H1 (cell line): ENCODE measurements at regions not wholly inside any gene's neighbourhood (a gene's known extent, or its start where the extent isn't known, plus 50 kb on each side); places are given as distances from the start of the nearest gene placed in this dataset.

ENCODE experiments used
- CTCF ChIA-PET: fragments of 300-600 bp; sonication (Branson Sonifier 250); formaldehyde crosslinking; loops from one replicate; lab custom pipeline; 2021; ENCODE audit not compliant: partially characterized antibody; lab: Charles Lee
- POLR2A ChIA-PET: fragments of 300-600 bp; sonication (Branson Sonifier 250); formaldehyde crosslinking; loops from one replicate; lab custom pipeline; 2021; ENCODE audit warnings: inconsistent platforms; ENCODE audit not compliant: partially characterized antibody; lab: Charles Lee
- DNase-seq, 2 experiments: peaks; one replicate each; pipeline versions ENCODE4 v3.0.0 to v3.0.0-alpha.2; 2010 to 2022; ENCODE audit warnings: low spot score in 2 of 2, low read depth in 1 of 2, mixed read lengths in 1 of 2
- FAIRE-seq: peaks from 2 replicates; lab custom pipeline; 2011; peaks lifted over from hg19 to GRCh38; lab: Jason Lieb, UNC
- H2AFZ ChIP-seq: 2 replicates; pipeline ENCODE4 v1.8.1; 2012; ENCODE audit warnings: low read length, inconsistent platforms
- H2AK5ac ChIP-seq: 2 replicates; pipeline ENCODE4 v1.6.1; 2013; ENCODE audit warnings: low read depth, low read length
- H2BK120ac ChIP-seq: replicated peaks from 2 replicates; pipeline ENCODE3; 2013; ENCODE audit warnings: low read depth, low read length, inconsistent platforms
- H2BK12ac ChIP-seq: 2 replicates; pipeline ENCODE4 v1.6.1; 2013; ENCODE audit warnings: low read depth, low read length
- H2BK15ac ChIP-seq: 2 replicates; pipeline ENCODE4 v1.6.1; 2013; ENCODE audit warnings: low read length
- H2BK20ac ChIP-seq: 2 replicates; pipeline ENCODE4 v1.6.1; 2013; ENCODE audit warnings: low read length
- H2BK5ac ChIP-seq: 2 replicates; pipeline ENCODE4 v1.6.1; 2013; ENCODE audit warnings: low read depth, low read length
- H3K14ac ChIP-seq: 2 replicates; pipeline ENCODE4 v1.6.1; 2013; ENCODE audit warnings: inconsistent platforms; ENCODE audit not compliant: insufficient read length
- H3K18ac ChIP-seq: 2 replicates; pipeline ENCODE4 v1.6.1; 2013; ENCODE audit warnings: low read length; ENCODE audit errors: extremely low read depth
- H3K23ac ChIP-seq: 2 replicates; pipeline ENCODE4 v1.6.1; 2013; ENCODE audit warnings: inconsistent platforms; ENCODE audit not compliant: insufficient read length
- H3K23me2 ChIP-seq: 2 replicates; pipeline ENCODE4 v1.6.1; 2013; ENCODE audit warnings: low read depth, low read length
- H3K27ac ChIP-seq: 2 replicates; pipeline ENCODE4 v1.6.1; 2011; ENCODE audit warnings: low read depth, low read length, inconsistent platforms
- H3K27me3 ChIP-seq, 4 experiments: replicated peaks in 1 of 4; 1 replicate in 1 of 4; 2 replicates in 3 of 4; pipeline versions ENCODE4 v1.6.1 to v1.8.1; 2011 to 2013; ENCODE audit warnings: low read length in 3 of 4, mild to moderate bottlenecking in 3 of 4, inconsistent platforms in 2 of 4, mixed read lengths in 2 of 4, moderate library complexity in 1 of 4; ENCODE audit not compliant: control insufficient read depth in 3 of 4, insufficient read depth in 3 of 4; ENCODE audit errors: extremely low read depth in 1 of 4
- H3K36me3 ChIP-seq, 4 experiments: 2 replicates each; pipeline versions ENCODE4 v1.6.1 to v1.8.1; 2011 to 2013; ENCODE audit warnings: mild to moderate bottlenecking in 4 of 4, low read length in 3 of 4, moderate library complexity in 2 of 4, control low read depth in 1 of 4, inconsistent platforms in 1 of 4; ENCODE audit not compliant: insufficient read depth in 4 of 4, control insufficient read depth in 2 of 4
- H3K4ac ChIP-seq: replicated peaks from 2 replicates; pipeline ENCODE3; 2013; ENCODE audit warnings: low read length, low read depth, mixed read lengths, inconsistent platforms; ENCODE audit not compliant: insufficient read length
- H3K4me1 ChIP-seq, 4 experiments: replicated peaks in 1 of 4; 1 replicate in 1 of 4; 2 replicates in 3 of 4; pipeline versions ENCODE4 v1.6.1 to v1.8.1; 2011 to 2013; ENCODE audit warnings: low read length in 3 of 4, inconsistent platforms in 2 of 4, mixed read lengths in 1 of 4; ENCODE audit not compliant: insufficient read depth in 4 of 4, control insufficient read depth in 3 of 4
- H3K4me2 ChIP-seq, 2 experiments: 2 replicates each; pipeline versions ENCODE4 v1.6.1 to v1.8.1; 2011 to 2013; ENCODE audit warnings: low read depth in 2 of 2, low read length in 2 of 2, control low read depth in 1 of 2, inconsistent platforms in 1 of 2, mild to moderate bottlenecking in 1 of 2; ENCODE audit not compliant: insufficient read depth in 1 of 2
- H3K4me3 ChIP-seq, 4 experiments: fragments of 200-600, 300-600 bp in 1 of 4; sonication (generic), shearing (Covaris generic), sonication (Bioruptor Twin) in 1 of 4; 2 replicates each; pipeline versions ENCODE4 v1.5.1 to v1.8.1; 2011 to 2016; ENCODE audit warnings: low read length in 4 of 4, low read depth in 3 of 4, control low read depth in 2 of 4, inconsistent platforms in 2 of 4, mild to moderate bottlenecking in 2 of 4, mixed read lengths in 1 of 4, moderate library complexity in 1 of 4; ENCODE audit not compliant: insufficient read depth in 2 of 4; ENCODE audit errors: extremely low read depth in 1 of 4
- H3K56ac ChIP-seq: replicated peaks from 2 replicates; pipeline ENCODE3; 2013; ENCODE audit warnings: low read depth, mild to moderate bottlenecking, mixed read lengths, low read length, inconsistent platforms; ENCODE audit not compliant: insufficient read length
- H3K79me1 ChIP-seq: 2 replicates; pipeline ENCODE4 v1.6.1; 2013; ENCODE audit warnings: low read depth, low read length, control low read depth
- H3K79me2 ChIP-seq, 2 experiments: 2 replicates each; pipeline versions ENCODE4 v1.6.1 to v1.8.1; 2012 to 2013; ENCODE audit warnings: low read length in 2 of 2, mild to moderate bottlenecking in 2 of 2, inconsistent platforms in 1 of 2; ENCODE audit not compliant: insufficient read depth in 2 of 2, control insufficient read depth in 1 of 2
- H3K9ac ChIP-seq, 4 experiments: replicated peaks in 1 of 4; 1 replicate in 1 of 4; 2 replicates in 3 of 4; pipeline versions ENCODE4 v1.6.1 to v1.8.1; 2011 to 2013; ENCODE audit warnings: low read depth in 3 of 4, low read length in 3 of 4, control low read depth in 2 of 4, mild to moderate bottlenecking in 2 of 4, moderate library complexity in 2 of 4, inconsistent platforms in 1 of 4; ENCODE audit errors: extremely low read depth in 1 of 4
- H3K9me3 ChIP-seq, 2 experiments: 2 replicates each; pipeline versions ENCODE4 v1.6.1 to v1.8.1; 2012 to 2013; ENCODE audit warnings: mild to moderate bottlenecking in 2 of 2, moderate library complexity in 2 of 2, control low read depth in 1 of 2, inconsistent platforms in 1 of 2, low read depth in 1 of 2, low read length in 1 of 2, mixed read lengths in 1 of 2; ENCODE audit not compliant: insufficient read depth in 2 of 2
- H4K20me1 ChIP-seq, 2 experiments: replicated peaks in 1 of 2; 2 replicates each; pipeline versions ENCODE3 to v1.8.1; 2011 to 2013; ENCODE audit warnings: inconsistent platforms in 2 of 2, low read length in 2 of 2, mild to moderate bottlenecking in 1 of 2; ENCODE audit not compliant: insufficient read depth in 2 of 2, control insufficient read depth in 1 of 2
- H4K5ac ChIP-seq: 2 replicates; pipeline ENCODE4 v1.6.1; 2013; ENCODE audit warnings: low read length, low read depth, mixed read lengths, inconsistent platforms; ENCODE audit not compliant: insufficient read length
- H4K8ac ChIP-seq: 2 replicates; pipeline ENCODE4 v1.8.0; 2013; ENCODE audit warnings: mild to moderate bottlenecking, moderate library complexity, low read length, inconsistent platforms; ENCODE audit not compliant: insufficient read depth; ENCODE audit errors: extremely low read depth
- H4K91ac ChIP-seq: replicated peaks from 2 replicates; pipeline ENCODE3; 2013; ENCODE audit warnings: low read length, mixed read lengths, inconsistent platforms; ENCODE audit not compliant: insufficient read length
- ZNF274 ChIP-seq: IDR thresholded peaks from 2 replicates; pipeline ENCODE4 v1.7.0; 2012; ENCODE audit warnings: low read length, borderline replicate concordance; ENCODE audit errors: extremely low read depth
- WGBS, 2 experiments: shearing (Covaris generic) in 1 of 2; methylation state at CpG; one replicate each; pipeline versions ENCODE4 v1.1.6 to v1.1.7; 2013 to 2015; ENCODE audit warnings: low lambda C conversion rate in 2 of 2, mixed read lengths in 2 of 2, inconsistent platforms in 1 of 2, low coverage in 1 of 2, missing lambda C conversion rate in 1 of 2; ENCODE audit not compliant: insufficient replicate concordance in 2 of 2, insufficient coverage in 1 of 2, insufficient read length in 1 of 2; ENCODE audit errors: extremely low coverage in 1 of 2, missing lambda C conversion rate in 1 of 2; 5-methylcytosine and 5-hydroxymethylcytosine counted together

- no peaks in the 10 kb centered on the region for H3K27me3 ChIP-seq
Measured at GRCh38 chr1:181350131-181350530, 133.2 kb upstream of the CACNA1E start.

More at GRCh38 chr1:181350131-181350530, 133.2 kb upstream of the CACNA1E start:
- no peaks in the 10 kb centered on the region for H3K23me2 ChIP-seq
- H3K14ac ChIP-seq, result no peak overlapping the region
- H2BK20ac ChIP-seq, result no peak overlapping the region
- H3K79me2 ChIP-seq, result no peaks in the 10 kb centered on the region
- POLR2A ChIA-PET, result no interaction called here
- H3K27ac ChIP-seq, result no peak overlapping the region
- no peaks in the 10 kb centered on the region for H4K20me1 ChIP-seq
- no peak overlapping the region for H2AK5ac ChIP-seq
- no peak overlapping the region for H4K91ac ChIP-seq
- no peaks in the 10 kb centered on the region for H3K9me3 ChIP-seq
- H3K9ac ChIP-seq, result no peak overlapping the region
- H3K4me3 ChIP-seq, result no peak overlapping the region
- FAIRE-seq (no peak), DNase-seq (no peak)
- H2BK5ac ChIP-seq, result no peak overlapping the region
- no peaks in the 10 kb centered on the region for H3K36me3 ChIP-seq
- H3K4me2 ChIP-seq, result no peak overlapping the region
- no peak overlapping the region for H3K4ac ChIP-seq
- no peak overlapping the region for H2BK120ac ChIP-seq
- CTCF ChIA-PET, result interaction anchor here (1.4 kb wide), 1 partner anchor 114 kb away, joined by 3 read pairs; no protein-coding TSS in a partner anchor
- no peak overlapping the region for H4K5ac ChIP-seq
- no peak overlapping the region for H3K18ac ChIP-seq
- H3K23ac ChIP-seq, result no peak overlapping the region
- no peak overlapping the region for H2BK12ac ChIP-seq
- H2AFZ ChIP-seq, result no peak overlapping the region
- H3K4me1 ChIP-seq, result peaks cover 0 to 3% (median 0%) of the 10 kb centered on the region in 4 experiments; a peak in 1 of 7 replicates
- WGBS, 2 experiments, result 81% methylated on average over 7 of the region's 7 CpGs; no CpG with 5 or more reads in 1 of the 2 experiments
- H4K8ac ChIP-seq, result no peak overlapping the region
- H2BK15ac ChIP-seq, result no peak overlapping the region
- no peak overlapping the region for H3K56ac ChIP-seq
- TF ChIP-seq ZNF274, result no peak
- no peaks in the 10 kb centered on the region for H3K79me1 ChIP-seq
